ENCODE measurements at regions not wholly inside any gene's neighbourhood (a gene's known extent, or its start where the extent isn't known, plus 50 kb on each side); places are given as distances from the start of the nearest gene placed in this dataset.
"Not testable (repeated sequence)": the region's sequence is repeated elsewhere in the genome, so short reads cannot be mapped to it uniquely, and the experiment has no call there.

DNA sequence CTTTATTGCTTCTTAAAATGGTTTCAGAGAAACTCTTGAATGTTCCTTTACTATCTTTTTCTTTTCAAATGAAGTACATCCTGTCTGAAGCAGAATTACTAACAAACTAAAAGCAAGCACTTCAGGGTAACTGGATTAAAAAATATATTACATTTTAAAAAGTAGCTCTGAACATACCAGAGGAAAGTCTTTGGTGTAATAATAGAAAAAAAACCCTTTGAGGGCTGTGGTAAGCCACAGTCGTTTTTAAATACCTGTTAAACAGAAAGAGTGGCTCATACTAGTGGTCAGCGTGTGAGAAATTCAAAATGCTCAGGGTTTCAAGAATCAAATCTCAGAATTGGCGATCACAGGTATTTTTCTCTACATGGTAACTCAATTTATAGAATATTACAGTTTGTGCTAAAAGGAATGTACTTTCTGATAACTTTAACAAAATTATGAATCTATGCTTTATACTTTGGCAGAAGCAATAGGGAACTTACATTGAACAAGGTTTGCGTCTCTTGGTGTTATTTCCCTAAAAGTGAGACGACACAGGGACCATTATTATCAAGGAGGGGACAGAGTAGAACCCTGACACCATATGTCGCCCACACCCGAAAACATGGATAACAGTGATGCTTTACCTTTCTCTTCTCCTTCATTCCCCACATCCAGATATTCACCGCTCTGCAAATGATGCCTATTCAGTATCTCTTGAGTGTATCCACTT, 97.0 kb upstream of the DPH5 start:
- no peak for DNase-seq

DNA sequence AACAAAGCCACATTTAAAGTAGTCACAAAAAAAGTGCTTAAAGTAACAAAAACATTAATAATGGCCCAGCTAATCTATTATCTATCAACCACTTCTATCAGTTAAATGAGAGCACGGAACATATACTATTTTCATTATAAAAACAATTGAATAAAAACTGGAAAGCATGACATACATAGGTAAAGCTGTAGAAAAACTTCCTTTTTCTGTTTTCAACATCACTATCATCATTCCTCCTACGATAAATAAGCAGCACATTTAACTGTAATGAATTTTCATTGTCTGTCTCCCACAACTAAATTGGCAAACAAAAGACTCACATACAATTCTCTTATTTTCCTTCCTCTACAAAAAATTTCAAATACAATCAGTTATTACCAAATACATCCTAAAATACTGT, 96.4 kb upstream of the DPH5 start:
- DNase-seq, result no peak

DNA sequence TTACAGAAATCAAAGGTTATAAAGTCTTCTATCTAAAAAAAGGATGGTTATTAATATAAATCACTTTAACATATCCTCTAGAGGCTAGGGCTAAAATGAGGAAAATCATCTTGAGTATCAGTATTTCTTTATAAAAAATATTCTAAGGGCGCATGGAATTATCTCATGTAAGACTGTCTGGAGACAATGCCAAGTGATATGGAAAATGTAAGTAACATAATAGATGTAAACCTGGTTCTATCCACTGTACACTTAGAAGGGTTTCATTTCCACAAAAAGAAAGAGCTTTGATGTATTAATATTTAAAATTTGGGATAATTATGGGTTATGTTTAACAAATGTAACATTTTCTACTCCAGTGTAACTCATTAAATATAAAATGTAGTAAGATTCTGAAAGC, 95.9 kb upstream of the DPH5 start:
- no peak for DNase-seq

DNA sequence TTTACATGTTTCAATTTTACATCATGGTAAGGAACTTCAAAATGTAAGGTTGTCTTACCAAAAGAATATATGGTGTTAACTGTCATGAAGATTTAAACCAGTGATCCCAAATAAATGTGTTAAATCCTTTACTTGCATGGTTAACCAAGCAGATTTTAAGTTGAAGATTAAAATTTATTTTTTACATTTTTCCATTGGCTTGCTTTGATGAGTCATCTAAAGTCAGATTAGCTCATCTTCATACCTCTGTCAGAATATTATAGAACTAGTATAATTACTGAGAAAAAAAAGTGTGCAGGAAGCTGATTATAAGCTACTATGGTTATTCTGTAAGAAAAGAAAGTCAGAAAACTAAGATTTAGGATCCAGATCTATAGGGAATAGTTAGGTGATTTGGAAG, 95.3 kb upstream of the DPH5 start:
- no peak for DNase-seq

DNA sequence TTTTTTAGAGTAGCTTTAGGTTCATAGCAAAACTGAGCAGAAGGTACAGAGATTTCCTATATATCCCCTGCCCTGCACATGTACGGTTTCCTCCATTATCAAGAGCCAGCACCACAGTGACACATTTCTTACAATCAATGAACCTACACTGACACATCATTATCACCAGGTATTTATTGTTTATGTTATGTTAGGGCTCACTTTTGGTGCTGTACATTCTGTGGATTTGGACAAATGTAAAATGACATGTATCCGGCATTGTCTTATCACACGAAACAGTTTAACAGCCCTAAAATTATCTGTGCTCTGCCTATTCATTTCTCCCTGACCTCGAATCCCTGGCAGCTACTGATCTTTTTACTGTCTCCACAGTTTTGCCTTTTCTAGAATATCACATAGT, 93.7 kb upstream of the DPH5 start:
- DNase-seq, result no peak

DNA sequence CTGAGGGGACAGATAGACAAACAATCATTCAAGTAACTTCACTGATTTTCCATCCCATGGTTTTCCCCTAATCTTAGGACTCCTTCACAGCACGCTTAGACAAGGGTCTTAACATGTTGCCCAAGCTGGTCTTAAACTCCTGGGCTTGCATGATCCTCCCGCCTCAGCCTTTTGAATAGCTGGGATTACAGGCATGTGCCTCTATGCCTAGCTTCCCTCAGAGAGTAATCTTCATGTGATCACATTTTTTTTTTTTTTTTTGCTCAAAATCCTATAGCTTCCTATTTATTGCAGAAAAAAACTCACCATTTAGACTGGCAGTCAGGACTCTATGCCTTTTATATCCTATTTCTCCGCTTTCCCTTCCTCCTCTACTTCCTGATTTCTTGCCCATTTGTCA, 90.4 kb upstream of the DPH5 start:
- no peak for DNase-seq

DNA sequence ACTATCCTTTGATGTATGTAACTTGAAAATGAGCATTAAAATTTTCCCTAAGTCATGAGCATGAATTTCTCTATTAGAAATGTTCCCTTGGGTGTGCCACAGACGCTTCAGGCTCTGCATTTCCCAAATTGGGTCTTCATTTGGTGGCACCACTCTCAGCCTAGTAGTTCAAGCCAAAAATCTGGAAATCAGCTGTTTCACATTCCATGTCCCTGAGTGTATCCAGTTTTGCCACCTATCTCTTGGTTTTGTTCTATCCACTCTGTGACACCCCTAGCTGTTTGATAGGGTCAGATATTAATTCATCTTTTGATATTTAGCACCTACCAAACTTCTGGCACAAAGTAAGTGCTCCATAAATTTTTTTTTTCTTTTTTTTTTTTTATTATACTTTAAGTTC, 89.5 kb upstream of the DPH5 start:
- DNase-seq, result no peak

DNA sequence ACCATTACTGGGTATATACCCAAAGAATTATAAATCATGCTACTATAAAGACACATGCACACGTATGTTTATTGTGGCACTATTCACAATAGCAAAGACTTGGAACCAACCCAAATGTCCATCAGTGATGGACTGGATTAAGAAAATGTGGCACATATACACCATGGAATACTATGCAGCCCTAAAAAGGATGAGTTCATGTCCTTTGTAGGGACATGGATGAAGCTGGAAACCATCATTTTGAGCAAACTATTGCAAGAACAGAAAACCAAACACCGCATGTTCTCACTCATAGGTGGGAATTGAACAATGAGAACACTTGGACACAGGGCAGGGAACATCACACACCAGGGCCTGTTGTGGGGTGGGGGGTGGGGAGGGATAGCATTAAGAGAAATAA, 88.5 kb upstream of the DPH5 start:
- not testable (repeated sequence) for DNase-seq

DNA sequence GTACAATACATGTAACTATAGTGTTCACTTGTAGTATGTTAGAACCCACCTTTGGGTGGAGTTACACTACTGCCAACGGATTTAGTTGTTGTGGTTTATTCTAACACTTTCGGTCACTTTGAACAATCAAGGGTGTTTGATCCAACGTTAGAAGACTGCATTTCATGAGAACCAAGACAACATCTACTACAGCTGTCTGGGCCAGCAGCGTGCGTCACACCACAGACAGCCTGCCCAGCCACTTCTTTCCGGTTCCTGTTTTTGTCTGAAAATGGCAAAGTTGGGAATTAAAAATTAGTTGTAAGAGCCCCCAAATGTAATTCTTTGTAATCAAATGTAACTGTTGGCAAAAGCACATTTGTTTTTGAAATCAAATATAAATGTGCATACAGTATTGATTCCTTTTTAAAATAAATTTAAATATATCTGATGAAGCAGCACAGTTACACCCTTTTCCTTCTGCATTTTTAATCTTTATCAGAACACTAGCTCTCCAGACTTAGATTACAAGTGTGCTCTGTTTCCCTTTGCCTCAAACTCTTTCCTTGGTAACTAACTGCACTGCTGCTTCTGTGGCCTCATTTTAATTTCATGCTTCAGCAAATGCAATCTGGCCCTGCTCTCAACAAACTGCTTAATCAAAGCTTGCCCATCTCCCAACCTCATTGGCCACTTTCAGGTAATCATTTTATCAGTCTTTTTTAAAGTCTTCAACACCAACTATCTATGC, 86.6 kb upstream of the DPH5 start:
- DNase-seq, result peak; percentile 72

DNA sequence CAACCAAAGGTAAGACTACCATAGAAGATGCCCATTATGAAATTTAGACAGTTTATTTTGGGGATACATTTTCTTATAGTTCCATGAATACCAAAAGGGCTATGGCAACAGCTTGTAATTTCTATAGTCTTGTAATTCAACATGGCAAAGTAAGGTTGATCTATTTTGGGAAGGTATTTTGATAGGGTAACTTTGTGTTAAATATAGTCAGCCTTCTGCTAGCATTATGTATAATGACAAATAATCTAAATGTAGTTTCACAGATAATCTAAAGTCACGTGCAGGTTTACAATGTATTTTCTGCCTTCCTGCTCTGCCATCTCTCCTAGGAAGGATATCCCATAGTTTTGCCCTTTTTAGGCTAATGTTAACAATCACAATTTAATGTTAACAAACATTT, 85.9 kb upstream of the DPH5 start:
- DNase-seq, result no peak

DNA sequence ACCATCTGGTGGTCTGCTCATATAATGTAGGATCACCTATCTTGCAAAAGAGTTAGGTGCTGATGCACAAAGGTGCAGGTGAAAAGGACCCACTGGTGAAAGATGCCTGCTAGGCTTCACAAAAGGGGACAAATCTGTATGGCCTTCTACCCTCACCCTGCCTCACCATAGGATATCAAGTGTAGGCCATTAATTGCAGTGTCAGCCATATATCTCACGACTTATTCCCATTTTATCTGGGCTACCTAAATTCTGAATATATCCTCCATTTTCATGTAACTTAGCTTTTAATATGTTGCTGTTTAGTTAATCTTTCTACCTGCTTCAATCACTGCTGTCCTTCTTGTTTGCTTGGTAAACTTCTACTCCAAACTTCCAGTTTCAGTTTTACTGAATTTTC, 84.2 kb upstream of the DPH5 start:
- DNase-seq, result no peak

DNA sequence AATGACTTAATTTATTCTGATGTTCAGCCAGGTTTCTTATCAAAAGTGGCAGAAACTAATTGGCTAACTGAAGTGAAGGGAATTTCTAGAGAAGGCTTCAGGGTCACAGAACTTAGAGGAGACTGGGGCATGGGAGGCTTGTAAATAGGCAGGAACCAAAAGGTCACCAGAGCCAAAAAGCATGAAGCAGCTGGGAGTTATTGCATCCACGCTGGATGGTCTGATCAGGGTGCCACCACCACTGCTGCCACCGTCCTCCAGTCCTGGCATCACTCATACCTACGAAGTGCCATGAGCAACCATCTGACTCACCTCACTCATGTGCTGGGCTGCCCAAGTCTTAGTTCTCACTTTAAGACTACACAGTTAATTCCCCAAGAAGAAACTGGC, 82.5 kb upstream of the DPH5 start:
- DNase-seq, result no peak

DNA sequence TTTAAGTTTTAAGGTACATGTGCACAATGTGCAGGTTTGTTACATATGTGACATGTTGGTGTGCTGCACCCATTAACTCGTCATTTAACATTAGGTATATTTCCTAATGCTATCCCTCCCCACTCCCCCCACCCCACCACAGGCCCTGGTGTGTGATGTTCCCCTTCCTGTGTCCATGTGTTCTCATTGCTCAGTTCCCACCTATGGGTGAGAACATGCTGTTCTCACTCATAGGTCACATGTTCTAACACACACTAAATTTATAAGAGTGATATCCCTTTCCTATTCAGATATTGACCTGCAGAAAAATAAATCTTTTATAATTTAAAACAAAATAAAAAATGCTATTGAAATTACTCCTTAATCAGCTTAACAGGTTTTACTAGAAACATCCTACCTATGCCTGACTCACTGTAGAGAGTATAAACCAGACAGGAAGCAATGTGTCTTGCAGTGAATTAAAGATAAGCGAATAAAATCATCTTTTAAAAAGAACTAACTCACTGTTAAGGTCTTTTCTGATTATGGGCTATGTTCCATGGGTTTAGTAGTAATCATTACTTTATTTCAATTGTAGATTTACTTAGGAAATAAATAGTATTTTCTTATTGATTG, 82.0 kb upstream of the DPH5 start:
- no peak for DNase-seq

DNA sequence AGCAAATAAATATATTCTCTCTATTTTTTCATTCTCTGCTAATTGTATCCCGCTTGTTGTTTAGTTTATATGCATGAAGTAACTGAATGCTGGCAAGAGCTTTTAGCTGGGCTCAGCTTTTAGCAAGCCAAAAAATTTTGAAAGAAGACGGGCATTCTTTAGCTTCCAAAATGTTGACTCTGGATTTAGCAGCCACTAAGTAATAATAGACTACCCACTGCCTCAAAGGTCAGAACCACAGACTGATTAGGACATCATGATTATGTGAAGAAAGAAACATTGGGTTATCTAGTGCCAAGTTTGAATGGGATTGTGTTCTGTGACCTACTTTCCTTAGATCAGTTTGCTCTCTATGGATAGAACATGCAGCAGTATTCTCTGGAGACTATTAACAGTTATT, 80.3 kb upstream of the DPH5 start:
- no peak for DNase-seq

DNA sequence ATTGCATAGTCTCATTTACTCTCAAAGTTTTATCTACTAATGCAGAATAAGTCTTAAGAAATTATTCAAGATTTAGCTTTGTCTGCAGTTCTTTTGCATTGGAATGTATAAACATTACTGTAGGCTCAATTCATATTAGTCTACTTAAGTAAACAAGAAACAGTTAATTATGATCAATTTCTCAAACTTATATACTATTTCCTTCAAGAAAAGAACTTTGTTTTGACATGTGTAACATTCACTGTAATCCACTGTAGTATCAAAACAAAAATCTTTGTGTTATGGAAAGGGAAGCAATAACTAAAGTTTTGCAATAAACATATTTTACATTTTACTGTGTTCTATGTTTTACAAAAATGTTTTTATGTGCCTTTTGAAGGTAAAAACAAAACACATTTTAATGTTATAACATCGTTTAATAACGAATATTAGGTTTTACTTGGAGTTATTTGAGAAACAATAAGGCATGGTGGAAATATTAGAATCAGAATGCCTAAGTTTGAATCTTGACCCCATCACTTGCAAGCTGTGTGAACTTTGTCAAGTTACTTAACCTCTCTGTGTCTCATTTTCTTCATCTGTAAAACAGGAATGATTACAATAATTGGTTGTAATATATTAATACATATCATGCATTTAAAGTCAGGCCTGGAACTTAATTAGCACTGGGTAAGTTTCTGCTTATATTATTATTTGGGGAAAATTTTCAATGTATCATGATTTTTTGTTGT, 77.0 kb upstream of the DPH5 start:
- DNase-seq, result no peak

DNA sequence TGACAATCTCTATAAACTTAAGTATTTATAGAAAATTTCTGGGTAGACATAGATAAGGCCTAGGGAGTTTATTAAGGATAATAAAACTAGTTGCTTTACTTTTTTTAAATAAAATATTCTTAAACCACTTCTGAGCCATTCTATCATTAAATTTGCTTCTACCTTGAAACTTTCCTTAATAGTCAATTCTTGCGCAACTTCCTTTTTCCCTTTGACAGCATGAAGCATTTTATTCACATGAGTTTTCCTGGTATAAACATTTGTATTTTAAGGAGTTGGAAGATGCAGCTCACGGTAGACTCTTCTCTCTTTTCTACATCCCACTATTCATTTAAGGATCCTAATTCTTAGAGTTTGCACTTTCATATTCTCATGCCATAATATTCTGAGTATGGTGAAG, 75.8 kb upstream of the DPH5 start:
- no peak for DNase-seq

DNA sequence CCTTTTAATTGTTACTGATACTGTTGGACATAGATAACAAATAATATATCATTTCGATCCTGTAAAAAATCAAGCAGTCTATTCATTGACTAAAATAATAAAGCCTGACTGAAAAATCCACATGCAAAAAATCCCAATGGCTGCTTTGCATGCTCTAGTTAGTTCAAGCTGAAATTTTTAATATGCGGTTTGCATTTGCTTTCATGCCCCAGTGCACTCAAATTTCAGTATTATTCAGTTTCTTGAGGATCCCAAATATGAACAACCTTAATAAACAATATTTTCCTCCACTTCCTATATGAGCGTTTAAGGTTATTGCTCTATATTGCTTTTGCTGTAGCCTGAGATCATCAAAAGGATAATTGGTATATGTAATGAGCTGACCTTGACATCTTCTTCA, 75.1 kb upstream of the DPH5 start:
- DNase-seq, result no peak

DNA sequence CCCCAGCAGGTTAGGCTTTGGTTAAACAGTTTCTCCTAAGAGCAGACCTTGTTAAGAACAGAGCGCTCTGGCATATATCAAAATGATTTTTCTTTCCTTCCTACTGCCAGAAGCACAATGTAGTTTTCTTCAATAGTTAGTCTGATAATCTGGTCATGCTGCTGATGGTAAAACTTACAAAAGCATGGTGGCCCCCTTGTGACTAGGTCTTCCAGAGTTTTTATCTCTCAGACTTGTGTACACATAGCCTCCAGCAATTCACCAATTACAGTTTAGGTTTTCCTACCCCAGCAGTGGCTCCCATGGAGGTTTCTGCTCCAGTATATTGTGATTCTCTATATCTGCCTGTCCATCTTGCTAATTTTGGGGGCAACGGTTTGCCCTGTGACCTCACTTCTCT, 73.3 kb upstream of the DPH5 start:
- DNase-seq, result no peak

DNA sequence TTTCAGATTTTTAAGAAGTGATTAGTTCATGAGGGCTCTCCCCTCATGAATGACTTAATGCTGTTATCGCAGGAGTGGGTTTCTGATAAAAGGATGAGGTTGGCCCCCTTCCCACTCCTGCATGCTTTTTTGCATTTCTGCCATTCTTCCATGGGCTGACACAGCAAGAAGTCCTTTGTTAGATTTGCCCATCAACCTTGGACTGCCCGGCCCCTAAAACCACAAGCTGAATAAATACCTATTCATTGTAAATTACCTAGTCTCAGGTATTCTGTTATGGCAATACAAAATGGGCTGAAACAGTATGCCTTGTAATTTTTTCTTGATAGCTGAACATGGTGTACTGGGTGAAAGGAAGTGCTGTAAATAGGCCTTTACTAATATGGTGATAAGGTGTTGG, 72.7 kb upstream of the DPH5 start:
- no peak for DNase-seq

DNA sequence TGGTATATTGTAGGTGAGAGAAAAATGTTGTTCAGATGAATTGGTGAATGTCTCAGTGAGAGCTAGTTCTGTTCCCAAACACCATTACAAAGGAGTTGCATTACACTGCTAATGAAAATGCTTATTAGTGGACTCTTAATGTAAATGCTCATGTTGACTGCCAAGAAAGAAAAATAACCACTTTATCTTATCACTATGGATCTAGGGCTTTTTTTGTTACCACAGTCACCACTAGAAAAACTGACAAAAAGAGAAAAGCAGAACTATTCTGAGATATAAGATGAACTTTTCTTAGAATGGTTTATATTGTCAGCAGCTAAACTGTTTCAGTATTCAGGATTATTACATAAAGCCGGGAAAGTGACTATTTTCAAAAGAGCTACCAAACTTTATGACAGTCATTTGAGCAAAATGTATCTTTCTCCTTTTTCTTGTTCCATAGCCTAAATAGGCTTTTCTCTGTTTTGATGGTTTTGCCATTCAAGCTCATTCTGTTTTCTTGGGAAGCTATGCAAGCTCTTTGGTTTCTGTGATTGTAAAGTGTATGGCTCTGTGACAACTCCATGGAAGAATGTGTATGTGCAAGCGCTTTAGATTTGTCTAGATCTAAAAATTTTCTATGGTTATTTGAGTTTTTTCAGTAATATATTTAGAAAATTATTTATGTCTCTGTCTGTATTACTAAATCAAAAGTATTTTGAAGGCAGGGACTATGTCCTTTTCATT, 64.2 kb upstream of the DPH5 start:
- no peak for DNase-seq

DNA sequence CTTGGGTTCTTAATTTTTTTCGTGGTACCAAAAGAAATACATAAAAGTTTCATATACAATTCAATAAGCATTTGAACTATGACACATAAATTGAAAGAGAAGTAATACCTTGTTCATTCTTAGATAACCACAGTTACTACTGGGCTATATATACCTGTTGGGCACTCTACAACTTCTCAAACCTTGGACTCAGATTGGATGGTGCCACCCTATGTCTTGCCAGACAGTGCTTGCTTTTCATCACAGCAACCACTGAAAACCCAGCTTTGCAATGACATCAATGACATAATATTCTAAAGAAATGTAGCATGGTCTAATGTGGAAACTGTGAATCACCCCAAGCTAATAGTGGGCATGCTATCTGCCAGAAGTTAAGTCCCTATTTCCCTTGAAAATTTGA, 62.8 kb upstream of the DPH5 start:
- DNase-seq, result no peak

DNA sequence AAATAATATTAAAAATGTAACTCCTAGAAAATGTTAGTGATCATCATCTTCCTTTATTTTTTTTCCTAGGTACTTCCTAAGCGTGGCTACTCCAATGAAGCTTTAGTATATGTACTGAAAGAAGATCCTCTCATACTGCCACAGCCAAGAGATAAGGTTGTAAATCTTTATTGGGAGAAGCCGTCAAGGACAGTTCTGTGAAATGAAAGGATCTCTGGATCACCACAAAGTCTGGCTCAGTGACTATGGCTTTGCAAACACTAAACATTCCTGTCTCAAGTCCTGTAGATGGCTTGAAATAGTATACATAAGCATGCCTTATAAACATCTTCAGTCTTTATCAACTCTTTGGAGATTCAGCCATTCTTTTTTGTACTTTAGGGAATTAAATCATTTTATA, 61.2 kb upstream of the DPH5 start:
- no peak for DNase-seq

All from activated CD4-positive, alpha-beta T cell treated with anti-CD3 and anti-CD28 coated beads, Interleukin-2, amount 50 U/mL, for 1 hour (primary cell).